ENCODE measurements at regions not wholly inside any gene's neighbourhood (a gene's known extent, or its start where the extent isn't known, plus 50 kb on each side); places are given as distances from the start of the nearest gene placed in this dataset.

DNA sequence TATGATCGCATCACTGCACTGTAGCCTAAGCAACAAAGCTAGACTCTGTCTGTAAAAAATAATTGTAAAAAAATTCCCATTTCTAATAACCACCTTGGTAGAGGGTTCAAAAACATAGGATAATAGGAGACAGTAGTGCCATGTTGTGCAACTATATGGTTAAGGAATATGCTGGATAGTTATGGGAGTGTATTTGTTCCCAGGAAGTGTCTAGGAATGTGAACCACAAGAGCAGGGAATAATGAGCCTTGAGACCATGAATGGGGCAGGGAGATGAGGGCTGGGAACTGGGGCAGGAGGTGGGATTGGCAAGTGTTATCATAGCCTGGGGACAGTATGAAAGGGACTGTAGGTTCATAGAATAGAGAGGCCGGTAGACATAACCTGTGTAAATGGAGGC, 50.4 kb downstream of the RUSC2 start:
- DNase-seq (no peak), ATAC-seq (no peak)
- Histone ChIP-seq H3K27me3 (ENCODE audit: insufficient read depth in 3 of 3, low read length in 2 of 3) (no peaks in the 10 kb centered on the region), H3K4me3 (no peak overlapping the region), H3K4me1 (peaks cover 67% of the 10 kb centered on the region), H3K9me3 (no peaks in the 10 kb centered on the region), H3K27ac (peak overlapping the region; percentile 77), H3K36me3 (ENCODE audit: insufficient read depth in 1 of 2, low read depth in 1 of 2) (peaks cover 0 to 2% of the 10 kb centered on the region in 2 donors)
- 93 to 98% (median 98%) methylated on average over 2 of the region's 2 CpGs for WGBS, 3 donors
- intact Hi-C loops (cut with DNase I) = no loop called here
- TF ChIP-seq, protein P1, sequence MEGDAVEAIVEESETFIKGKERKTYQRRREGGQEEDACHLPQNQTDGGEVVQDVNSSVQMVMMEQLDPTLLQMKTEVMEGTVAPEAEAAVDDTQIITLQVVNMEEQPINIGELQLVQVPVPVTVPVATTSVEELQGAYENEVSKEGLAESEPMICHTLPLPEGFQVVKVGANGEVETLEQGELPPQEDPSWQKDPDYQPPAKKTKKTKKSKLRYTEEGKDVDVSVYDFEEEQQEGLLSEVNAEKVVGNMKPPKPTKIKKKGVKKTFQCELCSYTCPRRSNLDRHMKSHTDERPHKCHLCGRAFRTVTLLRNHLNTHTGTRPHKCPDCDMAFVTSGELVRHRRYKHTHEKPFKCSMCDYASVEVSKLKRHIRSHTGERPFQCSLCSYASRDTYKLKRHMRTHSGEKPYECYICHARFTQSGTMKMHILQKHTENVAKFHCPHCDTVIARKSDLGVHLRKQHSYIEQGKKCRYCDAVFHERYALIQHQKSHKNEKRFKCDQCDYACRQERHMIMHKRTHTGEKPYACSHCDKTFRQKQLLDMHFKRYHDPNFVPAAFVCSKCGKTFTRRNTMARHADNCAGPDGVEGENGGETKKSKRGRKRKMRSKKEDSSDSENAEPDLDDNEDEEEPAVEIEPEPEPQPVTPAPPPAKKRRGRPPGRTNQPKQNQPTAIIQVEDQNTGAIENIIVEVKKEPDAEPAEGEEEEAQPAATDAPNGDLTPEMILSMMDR (IDR thresholded peaks at IDR 0.05) = no peak

DNA sequence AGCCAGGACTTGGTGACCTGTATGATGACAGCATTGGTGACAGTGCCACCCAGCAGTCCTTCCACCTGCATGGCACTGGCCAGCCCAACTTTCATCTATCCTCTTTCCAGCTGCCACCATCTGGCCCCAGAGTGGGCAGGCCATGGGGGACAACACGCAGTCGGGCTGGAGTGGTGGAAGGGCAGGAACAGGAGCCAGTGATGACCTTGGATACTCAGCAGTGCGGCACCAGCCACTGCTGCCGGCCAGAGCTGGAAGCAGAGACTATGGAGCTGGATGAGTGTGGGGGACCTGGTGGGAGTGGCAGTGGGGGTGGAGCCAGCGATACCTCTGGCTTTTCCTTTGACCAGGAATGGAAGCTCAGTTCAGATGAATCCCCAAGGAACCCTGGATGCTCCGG, 56.9 kb downstream of the RUSC2 start:
- H3K27ac ChIP-seq = no peak overlapping the region
- no peaks in the 10 kb centered on the region for H3K27me3 ChIP-seq (ENCODE audit: insufficient read depth in 3 of 3, low read length in 2 of 3)
- H3K9me3 ChIP-seq = no peaks in the 10 kb centered on the region
- peak in 1 of 4 donors; percentile 4 for ATAC-seq
- TF ChIP-seq, protein P1 (IDR thresholded peaks at IDR 0.05) = no peak
- H3K4me3 ChIP-seq = no peak overlapping the region
- intact Hi-C loops (cut with DNase I) = no loop called here
- no peak for DNase-seq
- 75 to 80% (median 77%) methylated on average over 6 of the region's 6 CpGs for WGBS, 3 donors
- H3K36me3 ChIP-seq (ENCODE audit: insufficient read depth in 1 of 2, low read depth in 1 of 2) = peaks cover 8 to 27% of the 10 kb centered on the region in 2 donors
- peaks cover 47% of the 10 kb centered on the region for H3K4me1 ChIP-seq

DNA sequence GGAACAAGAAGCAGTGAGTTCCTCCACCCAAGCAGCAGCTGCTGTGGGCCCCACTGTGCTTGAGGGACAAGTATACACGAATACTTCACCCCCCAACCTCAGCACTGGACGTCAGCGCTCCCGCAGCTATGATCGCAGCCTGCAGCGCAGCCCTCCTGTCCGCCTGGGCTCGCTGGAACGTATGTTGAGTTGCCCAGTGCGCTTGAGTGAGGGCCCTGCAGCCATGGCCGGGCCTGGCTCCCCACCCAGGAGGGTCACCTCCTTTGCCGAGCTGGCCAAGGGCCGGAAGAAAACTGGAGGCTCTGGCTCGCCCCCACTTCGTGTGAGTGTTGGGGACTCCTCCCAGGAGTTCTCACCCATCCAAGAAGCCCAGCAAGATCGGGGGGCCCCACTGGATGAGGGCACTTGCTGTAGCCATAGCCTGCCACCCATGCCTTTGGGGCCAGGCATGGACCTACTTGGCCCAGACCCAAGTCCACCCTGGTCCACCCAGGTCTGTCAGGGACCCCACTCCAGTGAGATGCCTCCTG, 57.1 kb upstream of the TESK1 start:
- no peaks in the 10 kb centered on the region for H3K27me3 ChIP-seq (ENCODE audit: insufficient read depth in 3 of 3, low read length in 2 of 3)
- H3K27ac ChIP-seq = peak overlapping the region; percentile 30
- H3K36me3 ChIP-seq (ENCODE audit: insufficient read depth in 1 of 2, low read depth in 1 of 2) = peaks cover 6 to 27% of the 10 kb centered on the region in 2 donors
- ATAC-seq = peak in 1 of 4 donors; percentile 1
- H3K9me3 ChIP-seq = no peaks in the 10 kb centered on the region
- no peak for DNase-seq
- H3K4me3 ChIP-seq = no peak overlapping the region
- peaks cover 51% of the 10 kb centered on the region for H3K4me1 ChIP-seq
- 93 to 94% (median 94%) methylated on average over 16 of the region's 16 CpGs for WGBS, 3 donors
- TF ChIP-seq, protein P1 (IDR thresholded peaks at IDR 0.05) = no peak
- intact Hi-C loops (cut with DNase I) = no loop called here

DNA sequence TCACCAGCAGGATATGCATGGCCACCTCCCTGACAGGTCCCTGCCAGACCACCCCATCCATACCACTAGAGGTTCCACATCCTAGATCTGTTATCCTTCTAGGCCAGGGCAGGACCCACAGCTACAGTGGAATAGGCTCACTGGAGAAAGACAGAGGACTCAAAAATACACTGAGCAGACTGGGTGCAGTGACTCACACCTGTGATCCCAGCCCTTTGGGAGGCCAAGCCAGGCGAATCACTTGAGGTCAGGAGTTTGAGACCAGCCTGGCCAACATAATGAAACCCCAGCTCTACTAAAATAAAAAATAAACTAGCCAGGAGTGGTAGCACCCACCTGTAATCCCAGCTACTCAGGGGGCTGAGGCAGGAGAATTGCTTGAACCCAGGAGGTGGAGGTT, 56.5 kb upstream of the TESK1 start:
- no peak overlapping the region for H3K4me3 ChIP-seq
- H3K27ac ChIP-seq = peak overlapping the region; percentile 30
- DNase-seq (no peak), ATAC-seq (peak in 2 of 4 donors; percentile 20 to 28)
- WGBS, 3 donors = 65 to 100% (median 83%) methylated on average over 1 of the region's 1 CpG
- H3K27me3 ChIP-seq (ENCODE audit: insufficient read depth in 3 of 3, low read length in 2 of 3) = no peaks in the 10 kb centered on the region
- TF ChIP-seq, protein P1 (IDR thresholded peaks at IDR 0.05) = no peak
- H3K9me3 ChIP-seq = no peaks in the 10 kb centered on the region
- peaks cover 51% of the 10 kb centered on the region for H3K4me1 ChIP-seq
- peaks cover 6 to 27% of the 10 kb centered on the region in 2 donors for H3K36me3 ChIP-seq (ENCODE audit: insufficient read depth in 1 of 2, low read depth in 1 of 2)
- intact Hi-C loops (cut with DNase I) = no loop called here

DNA sequence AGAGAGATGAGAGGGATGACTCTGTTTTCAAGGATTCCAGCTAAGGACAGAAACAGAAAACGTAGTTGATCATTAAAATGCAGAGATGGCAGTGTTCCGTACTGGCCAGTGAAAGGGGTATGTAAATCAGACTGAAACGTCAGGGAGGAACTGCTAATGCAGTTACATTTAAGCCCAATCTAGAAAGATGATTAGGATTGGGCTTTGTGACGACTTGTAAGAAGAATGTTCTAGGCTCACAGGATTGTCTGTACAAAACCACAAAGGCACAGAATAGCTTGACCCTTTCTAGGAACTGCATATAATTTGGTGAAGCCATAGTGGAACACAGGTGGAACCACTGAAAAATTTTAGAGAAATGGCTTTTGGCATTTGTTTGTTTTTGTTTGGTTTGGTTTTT, 55.6 kb upstream of the TESK1 start:
- 80 to 82% (median 81%) methylated on average over 4 of the region's 4 CpGs for WGBS, 3 donors
- ATAC-seq = no peak
- H3K9me3 ChIP-seq = no peaks in the 10 kb centered on the region
- intact Hi-C loops (cut with DNase I) = no loop called here
- no peak for DNase-seq
- H3K36me3 ChIP-seq (ENCODE audit: insufficient read depth in 1 of 2, low read depth in 1 of 2) = peaks cover 6 to 28% of the 10 kb centered on the region in 2 donors
- no peak overlapping the region for H3K4me3 ChIP-seq
- H3K27ac ChIP-seq = no peak overlapping the region
- no peaks in the 10 kb centered on the region for H3K27me3 ChIP-seq (ENCODE audit: insufficient read depth in 3 of 3, low read length in 2 of 3)
- peaks cover 50% of the 10 kb centered on the region for H3K4me1 ChIP-seq
- TF ChIP-seq, protein P1 (IDR thresholded peaks at IDR 0.05) = no peak
